GM21786 (cell line): ENCODE measurements at regions not wholly inside any gene's neighbourhood (a gene's known extent, or its start where the extent isn't known, plus 50 kb on each side); places are given as distances from the start of the nearest gene placed in this dataset.

Experiments used
- ATAC-seq: cut with Tn5 transposase; IDR thresholded peaks from one replicate; pipeline ENCODE4 v1.9.1; 2021; ENCODE audit not compliant: unreplicated experiment

DNA sequence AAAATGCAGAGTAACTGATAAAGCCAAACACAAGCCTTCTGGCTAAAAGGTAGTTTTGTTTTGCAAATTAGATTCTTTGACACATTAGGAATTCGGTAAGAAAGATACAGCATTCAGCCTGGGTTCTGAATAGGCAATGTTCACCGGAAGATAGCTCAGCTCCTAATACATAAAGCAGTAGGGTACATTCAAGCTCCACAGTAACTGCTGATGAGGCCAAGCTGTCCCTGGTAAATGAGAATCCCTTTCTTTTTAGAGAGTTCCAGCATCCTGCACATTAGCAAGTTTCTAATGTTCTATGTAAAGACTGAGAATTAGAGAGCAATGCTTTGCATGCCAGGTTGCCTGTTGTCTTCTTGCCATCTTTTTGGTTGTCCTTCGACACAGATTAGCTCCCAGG lies 316.3 kb upstream of the SLC14A2 start:
- no peak for ATAC-seq

DNA sequence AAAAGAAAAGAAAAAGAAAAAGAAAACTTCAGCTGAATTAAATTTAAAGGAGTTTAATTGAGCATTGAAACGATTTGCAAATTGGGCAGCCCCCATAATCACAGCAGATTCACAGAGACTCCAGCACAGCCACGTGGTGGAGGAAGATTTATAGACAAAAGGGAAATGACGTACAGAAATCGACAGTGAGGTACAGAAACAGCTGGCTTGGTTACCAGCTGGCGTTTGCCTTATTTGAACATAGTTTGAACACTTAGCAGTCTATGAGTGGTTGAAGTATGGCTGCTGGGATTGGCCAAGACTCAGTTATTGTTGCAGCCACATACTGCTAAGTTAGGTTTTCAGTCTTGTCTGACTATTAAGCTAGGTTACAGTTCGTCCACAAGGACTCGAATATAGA lies 312.2 kb upstream of the SLC14A2 start:
- no peak for ATAC-seq

DNA sequence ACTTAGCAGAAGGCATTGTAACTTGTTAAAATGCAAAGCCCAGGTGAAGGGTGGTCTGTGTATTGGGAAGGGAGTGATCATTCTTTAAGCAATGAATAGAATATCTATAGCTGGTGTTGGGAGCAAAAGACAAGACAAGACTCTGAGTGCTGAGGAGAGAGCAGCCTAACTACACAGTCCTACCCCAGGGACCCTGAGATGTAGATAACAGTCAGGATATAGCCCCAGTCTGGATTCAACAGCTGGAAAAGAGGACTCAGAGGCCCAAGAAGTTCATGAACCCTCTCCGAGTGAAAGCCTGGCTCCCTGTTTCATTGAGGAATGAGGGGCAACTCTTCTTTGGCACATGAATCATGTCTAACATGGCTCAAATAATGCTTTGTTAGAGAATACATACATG lies 310.7 kb upstream of the SLC14A2 start:
- no peak for ATAC-seq

DNA sequence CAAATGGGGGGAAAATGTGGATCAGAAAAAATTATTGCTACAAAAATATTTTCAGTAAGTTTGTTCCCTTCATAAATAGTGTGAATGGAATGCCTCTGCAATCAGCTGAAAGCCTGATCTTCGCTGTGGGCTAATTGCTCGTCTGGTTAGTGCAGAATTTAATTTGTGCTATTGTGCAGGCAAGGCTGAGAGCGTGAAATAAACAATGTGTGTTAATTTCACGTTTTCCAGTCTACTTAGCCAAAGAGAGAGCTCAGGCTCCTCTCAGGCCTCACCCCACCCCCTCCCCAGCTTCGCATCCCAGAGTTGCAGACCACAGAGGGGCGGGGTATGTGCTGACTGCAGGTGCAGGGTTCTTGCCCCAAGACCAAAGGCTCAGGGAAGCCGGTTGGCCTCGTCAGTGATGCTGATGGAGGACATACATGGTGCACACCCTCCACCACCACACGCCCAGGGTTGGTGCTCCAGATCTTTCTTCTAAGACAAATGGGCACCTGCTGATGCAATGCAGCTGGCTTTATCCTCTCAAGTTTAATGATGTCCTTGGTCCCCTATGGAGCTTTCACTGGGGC lies 302.6 kb upstream of the SLC14A2 start:
- ATAC-seq: no peak

DNA sequence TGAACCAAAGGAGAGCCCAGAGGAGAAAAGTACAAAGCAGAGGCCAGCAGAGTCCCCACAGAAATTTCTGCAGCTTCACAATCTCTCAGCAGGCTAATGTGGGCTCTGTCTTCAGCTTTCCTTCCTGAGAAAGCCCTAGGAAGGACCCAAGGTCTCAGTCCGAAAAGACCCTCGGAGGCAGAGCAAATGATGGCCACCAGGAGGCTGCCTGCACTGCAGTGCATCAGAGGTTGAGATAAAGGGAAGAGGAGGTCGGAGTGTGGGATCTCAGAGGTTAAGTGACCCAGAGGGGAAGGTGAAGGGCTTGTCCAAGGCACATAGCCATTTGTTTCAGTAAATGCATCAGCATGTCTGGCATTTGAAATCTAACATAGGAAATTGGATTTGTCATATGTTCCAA lies 299.1 kb upstream of the SLC14A2 start:
- no peak for ATAC-seq

DNA sequence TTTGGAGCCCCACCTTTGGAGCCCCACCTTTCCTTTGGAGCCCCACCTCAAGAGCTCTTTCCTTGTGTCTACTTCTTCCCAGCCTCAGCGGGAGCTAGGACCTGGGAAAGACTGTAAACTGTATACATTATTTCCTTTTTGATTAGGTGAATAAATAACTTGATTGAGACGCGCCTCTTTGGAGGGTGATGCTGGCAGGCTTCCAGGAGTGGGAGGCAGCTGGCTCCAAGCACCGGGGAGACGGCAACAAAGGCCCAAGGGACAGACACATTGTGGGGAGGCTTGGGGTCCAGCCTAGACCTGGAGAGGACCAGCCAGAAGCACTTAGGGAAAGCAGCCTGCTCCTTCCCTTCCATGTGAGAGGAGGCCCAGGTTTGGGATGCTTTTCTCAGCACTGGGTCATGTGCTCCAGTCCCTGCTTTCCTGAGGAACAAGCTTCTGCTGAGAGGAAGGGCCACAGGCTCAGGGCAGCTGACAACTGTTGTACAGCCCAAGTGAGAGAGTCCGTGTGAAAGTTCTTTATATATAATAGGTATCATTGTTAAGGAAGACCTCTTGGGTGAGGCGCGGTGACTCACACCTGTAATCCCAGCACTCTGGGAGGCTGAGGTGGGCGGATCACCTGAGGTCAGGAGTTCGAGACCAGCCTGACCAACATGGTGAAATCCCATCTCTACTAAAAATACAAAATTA lies 297.2 kb upstream of the SLC14A2 start:
- ATAC-seq: no peak

DNA sequence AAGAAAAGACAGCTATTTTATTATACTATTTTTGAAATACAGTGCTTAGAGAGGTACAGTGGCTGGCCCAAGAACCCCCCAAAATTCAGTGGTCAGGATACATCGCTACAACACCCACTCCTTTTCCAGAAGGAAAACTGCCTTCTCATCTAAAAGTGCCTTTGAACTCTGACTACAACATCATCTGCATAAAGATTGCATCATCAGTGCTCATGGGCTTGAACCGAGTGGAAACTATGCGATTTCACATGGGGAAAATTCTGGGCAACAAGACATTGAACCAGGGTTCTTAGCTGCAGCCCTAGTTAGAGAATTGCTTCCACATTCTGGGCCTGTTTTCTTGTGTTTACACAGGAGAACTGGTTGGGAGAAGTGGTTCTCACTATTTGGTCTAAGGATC lies 294.6 kb upstream of the SLC14A2 start:
- no peak for ATAC-seq

DNA sequence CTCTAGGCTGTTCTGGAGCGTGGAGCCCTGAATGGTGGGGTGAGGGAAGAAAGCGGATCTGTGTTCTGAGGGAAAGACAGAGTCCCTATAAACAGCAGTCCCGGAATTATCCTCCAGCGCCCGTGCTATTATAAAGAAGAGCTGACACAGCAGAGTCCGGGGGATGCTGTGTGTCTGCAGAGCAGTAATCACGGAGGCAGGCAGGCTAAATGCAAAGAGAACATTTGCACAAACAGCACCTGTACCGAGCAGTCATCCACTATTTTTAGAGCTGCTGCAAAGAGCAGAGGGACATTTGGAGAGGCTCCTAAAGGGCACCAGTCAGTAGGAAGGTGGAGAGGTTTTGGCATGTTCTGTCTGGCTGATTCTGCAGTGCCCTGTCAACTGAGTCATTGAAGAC lies 293.8 kb upstream of the SLC14A2 start:
- ATAC-seq: no peak

DNA sequence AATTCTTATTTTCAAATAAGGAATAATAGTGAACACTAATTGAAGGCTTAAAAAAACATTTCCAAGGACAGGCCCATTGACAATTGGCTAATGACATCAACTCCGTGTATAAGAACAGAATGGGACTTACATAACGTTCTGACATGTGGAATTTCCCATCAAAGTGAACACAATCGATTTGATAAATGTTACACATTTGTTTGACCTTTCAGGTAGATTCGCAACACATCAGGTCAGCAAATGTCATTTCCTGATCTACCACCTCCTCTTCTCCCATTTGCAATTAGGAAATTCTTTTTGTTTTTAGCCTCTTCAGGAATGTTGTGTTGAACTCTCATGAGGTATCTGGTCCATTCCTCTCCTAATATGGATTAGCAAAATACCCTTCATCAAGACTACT lies 292.9 kb upstream of the SLC14A2 start:
- no peak for ATAC-seq

DNA sequence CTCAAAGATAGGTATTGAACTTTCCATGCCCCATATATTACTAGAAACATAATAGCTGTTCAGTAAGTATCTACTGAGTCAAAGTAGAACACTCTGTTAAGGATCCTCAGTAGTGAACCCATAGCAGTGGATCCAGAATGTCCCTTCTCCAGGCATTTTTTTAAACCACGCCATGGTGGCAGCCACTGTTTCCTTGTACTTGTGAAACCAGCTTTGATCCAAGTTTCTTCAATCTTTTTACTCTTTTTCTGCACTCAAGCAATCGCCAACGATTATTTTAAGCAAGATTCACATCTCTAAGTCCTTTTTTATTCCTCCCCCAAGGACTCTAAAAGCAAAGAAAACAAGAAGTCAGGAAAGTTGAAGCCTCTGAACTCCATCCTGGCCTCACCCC lies 291.2 kb upstream of the SLC14A2 start:
- ATAC-seq: no peak

DNA sequence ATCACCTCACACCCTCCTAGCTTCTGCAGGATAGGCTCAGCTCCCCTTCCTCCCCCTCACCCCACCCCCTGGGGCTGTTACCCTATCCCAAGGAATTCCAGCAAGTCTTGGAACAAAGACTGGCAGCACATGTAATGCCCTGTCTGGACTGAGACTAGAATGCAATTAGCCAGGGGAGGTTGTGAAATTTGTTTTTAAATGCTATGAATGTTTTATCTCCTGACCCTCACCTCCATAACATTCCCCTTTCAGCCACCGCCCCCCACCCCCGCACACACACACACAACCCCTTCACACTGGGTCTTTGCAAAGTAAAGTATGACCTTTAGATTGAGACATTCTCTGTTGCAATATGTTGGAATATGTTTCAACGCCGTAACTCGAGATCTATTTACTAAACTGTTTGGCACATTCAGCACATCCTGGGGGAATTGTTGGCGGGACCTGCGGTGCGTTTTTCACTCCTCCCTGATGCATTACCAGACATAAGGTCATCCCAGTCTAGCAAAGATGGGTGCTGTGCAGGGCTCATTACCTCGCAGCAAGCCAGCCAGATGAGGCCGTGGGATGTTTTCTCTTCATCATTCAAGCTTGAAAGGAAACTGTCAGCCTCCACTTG lies 290.7 kb upstream of the SLC14A2 start:
- ATAC-seq: no peak

DNA sequence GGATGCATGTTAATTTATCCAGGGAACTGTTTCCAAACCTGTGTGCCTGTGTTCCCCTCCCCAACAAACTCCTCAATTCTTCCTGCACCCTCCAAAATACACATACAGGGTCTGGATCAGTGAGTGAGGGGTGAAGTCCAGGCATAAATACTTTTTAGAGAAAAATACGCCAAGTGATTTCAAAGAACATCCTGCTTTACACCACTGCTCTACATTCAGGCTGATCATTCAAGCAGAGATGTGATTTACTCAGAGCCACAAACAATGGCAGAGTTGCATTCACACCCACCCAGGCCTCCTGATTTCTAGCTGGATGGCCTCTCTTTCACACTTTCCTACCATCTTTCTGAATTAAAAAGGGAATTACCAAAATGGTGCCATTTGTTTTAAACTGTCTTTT lies 289.5 kb upstream of the SLC14A2 start:
- no peak for ATAC-seq

DNA sequence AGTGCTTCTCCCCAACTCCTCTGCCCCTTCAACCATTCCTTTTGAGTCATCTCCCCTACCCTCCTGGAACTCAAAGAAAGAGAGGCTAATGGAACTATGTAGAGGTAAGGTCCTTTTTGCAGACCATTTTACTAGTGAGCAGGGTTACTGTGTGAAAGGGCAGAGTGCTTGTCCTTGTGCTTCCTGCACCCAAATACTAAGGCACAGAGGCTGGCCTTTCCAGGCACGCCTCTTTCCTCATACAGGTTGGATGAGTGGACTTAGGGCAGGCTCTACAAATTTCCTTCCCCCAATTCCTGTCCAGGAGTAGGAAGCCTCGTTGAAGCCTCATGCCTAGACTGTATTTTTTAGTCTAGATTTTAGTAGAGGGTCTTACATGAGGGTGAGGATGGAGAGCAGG lies 288.8 kb upstream of the SLC14A2 start:
- ATAC-seq: no peak

DNA sequence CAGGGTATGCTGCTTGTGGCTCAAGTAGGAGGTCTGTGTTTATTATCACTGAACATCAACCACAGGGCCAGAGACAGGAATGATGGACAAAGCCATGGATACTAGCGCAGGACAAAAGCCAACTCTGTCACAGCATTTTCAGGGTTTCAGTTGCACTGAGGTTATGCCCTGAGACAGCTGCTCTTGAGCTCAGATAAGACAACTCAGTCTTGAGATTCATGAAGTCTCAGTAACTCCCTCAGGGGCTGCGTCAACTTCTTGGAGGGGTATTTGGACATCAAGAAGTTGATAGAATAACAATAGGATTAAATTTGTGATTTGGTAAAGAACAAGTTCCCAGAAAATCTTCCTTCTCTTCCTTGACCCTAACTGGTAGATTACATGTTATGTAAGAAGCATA lies 287.0 kb upstream of the SLC14A2 start:
- no peak for ATAC-seq

DNA sequence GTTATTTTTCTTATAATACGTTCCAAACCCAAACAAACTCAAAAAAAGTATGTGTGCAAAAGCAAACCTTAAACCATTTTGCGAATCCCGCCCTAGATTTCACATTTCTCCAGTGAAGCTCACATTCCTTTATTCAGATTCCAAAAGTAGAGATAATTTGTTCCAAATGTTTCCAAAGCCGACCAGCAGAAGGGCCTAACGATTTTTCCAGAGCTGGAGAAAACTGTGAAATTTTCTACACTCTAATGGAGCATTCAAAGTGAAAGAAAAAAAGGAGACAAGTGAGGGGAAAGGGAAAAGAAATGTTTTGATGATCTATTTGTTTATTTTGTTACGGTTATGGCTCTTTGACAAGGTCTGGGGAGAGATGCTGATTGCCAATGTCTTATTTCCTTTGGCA lies 286.5 kb upstream of the SLC14A2 start:
- no peak for ATAC-seq

DNA sequence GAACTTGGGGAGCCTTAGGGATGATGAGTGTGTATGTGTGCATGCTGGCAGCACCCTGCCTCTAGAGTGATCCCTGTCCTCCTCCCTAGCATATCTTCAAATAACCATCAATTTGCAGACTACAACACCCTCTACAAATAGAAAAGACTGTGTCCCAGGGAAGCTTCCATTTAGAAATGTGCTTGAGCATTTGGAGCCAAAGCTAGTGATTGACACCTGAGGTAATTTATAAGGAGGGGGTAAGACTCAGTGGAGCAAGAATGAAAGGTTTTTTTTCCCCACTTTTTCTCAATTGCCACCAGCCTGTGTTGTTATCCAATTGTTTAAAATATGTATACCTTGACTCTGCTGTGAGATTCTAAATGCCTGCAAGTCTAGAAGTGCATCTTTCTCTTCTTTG lies 286.0 kb upstream of the SLC14A2 start:
- ATAC-seq: no peak

DNA sequence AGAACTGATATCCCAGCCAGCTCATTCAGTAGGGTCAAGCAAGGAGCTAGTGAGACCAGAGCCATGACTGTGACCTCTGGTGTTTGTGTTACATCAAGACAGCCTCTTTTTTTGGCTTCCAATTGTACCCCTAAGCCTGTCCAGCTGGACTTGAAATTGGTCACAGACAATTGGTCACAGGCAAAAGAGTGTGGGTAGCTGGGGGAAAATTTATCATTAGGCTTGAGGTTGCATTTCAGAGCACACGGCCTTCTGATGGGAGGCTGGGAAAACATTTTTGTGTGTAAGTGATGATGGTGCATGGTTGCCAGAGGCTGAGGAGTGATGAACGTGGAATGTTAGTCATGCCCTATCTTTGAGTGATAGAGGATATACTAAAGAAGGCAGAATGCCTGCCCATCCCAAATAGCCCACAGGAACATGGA lies 285.1 kb upstream of the SLC14A2 start:
- ATAC-seq: no peak

DNA sequence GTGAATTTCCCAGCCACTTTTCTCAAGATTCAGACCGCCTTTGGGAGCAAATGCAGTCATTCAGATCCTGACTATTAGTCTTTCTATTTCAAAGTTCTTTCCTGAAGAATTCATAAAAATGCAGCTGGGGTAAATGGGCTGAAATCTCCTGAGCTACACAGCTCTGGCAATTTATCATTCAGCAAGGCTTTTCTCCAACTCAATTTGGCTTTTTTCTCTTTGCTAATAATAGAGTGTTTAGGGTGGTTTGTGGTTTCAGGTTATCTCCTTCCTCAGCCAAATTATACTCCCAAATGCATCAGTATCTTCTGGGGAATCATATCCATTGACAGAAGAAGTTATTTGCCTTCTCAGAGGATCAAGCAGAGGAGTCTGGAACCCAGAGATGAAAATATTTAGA lies 282.4 kb upstream of the SLC14A2 start:
- no peak for ATAC-seq

DNA sequence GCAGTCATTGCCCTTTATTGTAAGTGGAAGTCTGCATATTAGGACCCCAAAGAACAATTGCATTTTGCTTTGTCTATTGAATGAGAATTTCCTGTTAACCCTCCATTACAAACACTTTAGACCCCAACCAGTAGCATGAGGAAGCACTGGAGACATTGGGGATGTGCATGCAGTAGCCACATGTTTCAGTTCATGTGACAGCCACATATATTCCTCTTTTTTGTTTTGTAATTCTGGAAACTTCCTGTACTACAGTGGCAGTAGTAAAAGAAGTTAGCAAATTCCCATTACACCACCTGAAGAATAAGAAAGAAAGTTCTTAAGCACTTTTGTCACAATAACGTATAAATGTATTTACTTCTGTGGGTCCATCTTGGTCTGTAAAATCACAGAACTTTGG lies 281.1 kb upstream of the SLC14A2 start:
- no peak for ATAC-seq

DNA sequence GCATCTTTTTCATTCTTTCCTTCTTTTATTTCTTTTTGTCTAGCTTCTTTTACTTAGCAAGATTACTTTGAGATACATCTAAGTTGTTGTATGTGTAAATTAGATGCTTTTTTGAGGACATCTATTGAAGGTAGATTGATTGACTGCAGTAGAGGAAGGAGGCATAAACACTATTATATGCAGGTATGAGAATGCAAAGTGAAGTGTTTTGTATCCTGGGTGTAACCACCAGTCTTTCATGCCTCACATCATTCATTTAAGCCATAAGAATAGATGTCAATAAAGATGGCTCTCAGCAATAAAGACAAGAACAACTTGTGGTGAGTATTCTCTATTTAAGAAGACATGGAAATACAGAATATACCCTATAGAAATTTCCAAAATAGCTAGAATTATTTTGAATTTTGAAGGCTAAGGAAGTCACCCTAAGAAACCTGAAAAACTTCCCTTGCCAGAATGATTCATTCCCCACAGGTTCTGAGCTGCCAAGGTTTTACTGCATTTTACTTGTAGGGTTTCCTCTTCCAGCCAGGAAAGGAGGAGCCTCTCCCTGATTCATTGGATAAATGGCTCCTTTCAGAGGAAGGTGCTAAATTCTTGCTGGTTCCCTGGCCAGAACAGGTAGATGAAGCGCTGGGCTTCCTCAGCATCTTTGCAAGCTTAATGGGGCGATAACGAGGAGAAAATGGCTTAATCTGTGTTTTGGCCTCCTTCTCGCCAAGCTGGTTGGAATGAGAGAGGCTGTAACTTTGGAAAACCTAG lies 279.8 kb upstream of the SLC14A2 start:
- ATAC-seq: no peak

DNA sequence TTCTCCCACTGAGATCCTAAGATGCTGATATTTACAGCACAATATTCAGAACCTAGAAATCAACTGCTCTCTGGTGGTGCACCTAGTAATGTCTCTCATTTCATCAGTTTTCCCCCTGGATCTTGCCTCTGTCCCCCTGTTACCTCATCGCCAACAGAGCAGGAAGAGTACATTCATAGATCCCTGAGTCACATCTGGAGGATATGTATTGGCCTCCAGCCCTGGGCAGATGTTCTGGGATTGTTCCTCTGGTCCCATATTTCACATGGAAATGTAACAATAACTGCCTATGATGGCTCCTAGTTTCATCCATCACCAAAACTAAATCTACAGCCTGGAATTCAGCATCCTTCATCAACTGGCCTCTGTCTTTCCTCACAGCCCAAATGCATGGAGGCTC lies 278.8 kb upstream of the SLC14A2 start:
- no peak for ATAC-seq

DNA sequence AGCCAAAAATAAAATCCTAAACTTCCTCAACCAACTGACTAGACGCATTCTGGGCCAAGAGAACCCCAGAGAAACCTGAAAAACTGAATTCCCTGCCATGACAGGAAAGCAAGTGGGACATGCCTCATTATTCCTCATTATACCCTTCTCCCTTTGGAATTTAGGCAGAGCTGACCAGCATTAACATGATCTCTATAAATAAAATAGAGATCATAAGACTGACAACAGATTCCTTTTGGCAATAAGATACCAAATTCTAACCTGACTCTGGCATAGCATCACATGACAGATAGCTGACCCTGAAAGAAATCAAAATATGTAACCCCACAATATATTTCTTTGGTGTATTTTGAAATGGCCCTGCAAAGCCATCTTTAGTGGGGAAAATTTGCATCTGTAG lies 277.8 kb upstream of the SLC14A2 start:
- ATAC-seq: no peak
